K562 (cell line): ENCODE measurements at regions not wholly inside any gene's neighbourhood (a gene's known extent, or its start where the extent isn't known, plus 50 kb on each side); places are given as distances from the start of the nearest gene placed in this dataset.

ENCODE experiments used
- ATAC-seq: fragments of 200-7000 bp; cut with Tn5 transposase; 3 replicates; pipeline ENCODE4 v1.9.1; 2020; ENCODE audit warnings: moderate library complexity
- BruUV-seq: library from RNA; stranded (reverse); fragments of 400-500 nt; replicated peaks from 2 replicates; lab custom pipeline; 2021; lab: Mats Ljungman, UMichigan
- CTCF ChIA-PET: fragments of 300-600 bp; formaldehyde crosslinking; extraction: SDS; loops from one replicate; lab custom pipeline; 2021; ENCODE audit warnings: low intra/inter-chr PET ratio; lab: Yijun Ruan, JAX
- POLR2A ChIA-PET: fragments of 300-600, 350-650 bp; sonication (Branson Sonifier 250); formaldehyde crosslinking; extraction: SDS; loops from one replicate; lab custom pipeline; 2021; ENCODE audit warnings: antibody characterized with exemption, inconsistent platforms; lab: Yijun Ruan, JAX
- DNase-seq, 4 experiments: peaks; one replicate each; pipeline versions ENCODE4 v3.0.0 to v3.0.0-alpha.2; 2011 to 2018; ENCODE audit warnings: low spot score in 3 of 4, mixed read lengths in 3 of 4; ENCODE audit errors: extremely low read depth in 1 of 4
- FAIRE-seq: peaks from 2 replicates; lab custom pipeline; 2011; peaks lifted over from hg19 to GRCh38; lab: Jason Lieb, UNC
- H2AFZ ChIP-seq: 2 replicates; pipeline ENCODE4 v1.6.0; 2011; ENCODE audit warnings: low read depth, low read length, control low read depth, inconsistent platforms
- H3K27ac ChIP-seq: fragments of 200-600 bp; 3 replicates; pipeline ENCODE4 v1.8.0; 2011; ENCODE audit warnings: low read depth, mild to moderate bottlenecking, control low read depth, inconsistent platforms, low read length, moderate library complexity, mixed read lengths; ENCODE audit errors: extremely low read depth
- H3K27me3 ChIP-seq, 2 experiments: fragments of 300-600 bp in 1 of 2; 2 replicates in 1 of 2; 3 replicates in 1 of 2; pipeline versions ENCODE4 v1.6.0 to v1.8.0; 2011; ENCODE audit warnings: inconsistent platforms in 2 of 2, low read length in 2 of 2, mild to moderate bottlenecking in 1 of 2, mixed read lengths in 1 of 2, moderate library complexity in 1 of 2; ENCODE audit not compliant: control insufficient read depth in 2 of 2, insufficient read depth in 2 of 2
- H3K36me3 ChIP-seq: fragments of 300-600 bp; 3 replicates; pipeline ENCODE4 v1.8.0; 2011; ENCODE audit warnings: mild to moderate bottlenecking, low read length, inconsistent platforms; ENCODE audit not compliant: control insufficient read depth, insufficient read depth
- H3K4me1 ChIP-seq, 2 experiments: fragments of 200-600 bp in 1 of 2; replicated peaks in 1 of 2; 2 replicates in 1 of 2; 3 replicates in 1 of 2; pipeline versions ENCODE4 v1.5.1 to v1.8.0; 2011; ENCODE audit warnings: inconsistent platforms in 2 of 2, low read length in 2 of 2, mild to moderate bottlenecking in 1 of 2, mixed read lengths in 1 of 2, moderate library complexity in 1 of 2; ENCODE audit not compliant: control insufficient read depth in 2 of 2, insufficient read depth in 2 of 2
- H3K4me2 ChIP-seq: 2 replicates; pipeline ENCODE4 v1.6.1; 2011; ENCODE audit warnings: low read length, control low read depth, inconsistent platforms, mixed read lengths; ENCODE audit not compliant: insufficient read depth
- H3K4me3 ChIP-seq: fragments of 200-600 bp; sonication (generic), shearing (Covaris generic); 2 replicates; pipeline ENCODE4 v1.5.1; 2016; ENCODE audit warnings: control low read depth, inconsistent platforms
- H3K79me2 ChIP-seq: fragments of 200-600 bp; 3 replicates; pipeline ENCODE4 v1.8.0; 2011; ENCODE audit warnings: low read length, inconsistent platforms; ENCODE audit not compliant: control insufficient read depth, insufficient read depth
- H3K9ac ChIP-seq, 2 experiments: 2 replicates each; pipeline versions ENCODE4 v1.6.0 to v1.6.1; 2011; ENCODE audit warnings: low read depth in 2 of 2, low read length in 2 of 2, control low read depth in 1 of 2, inconsistent platforms in 1 of 2, mild to moderate bottlenecking in 1 of 2, mixed read lengths in 1 of 2; ENCODE audit not compliant: insufficient read depth in 1 of 2
- H3K9me1 ChIP-seq: one replicate; pipeline ENCODE4 v1.6.0; 2011; ENCODE audit warnings: inconsistent platforms, mild to moderate bottlenecking, low read length, moderate library complexity; ENCODE audit not compliant: control insufficient read depth, insufficient read depth
- H3K9me3 ChIP-seq: replicated peaks from 2 replicates; pipeline ENCODE4 v1.5.1; 2011; ENCODE audit warnings: low read depth, low read length, inconsistent platforms; ENCODE audit not compliant: control insufficient read depth, insufficient read depth
- H4K20me1 ChIP-seq: replicated peaks from 2 replicates; pipeline ENCODE4 v1.6.1; 2011; ENCODE audit warnings: low read length, inconsistent platforms, mixed read lengths; ENCODE audit not compliant: control insufficient read depth, insufficient read depth
- GATA2 ChIP-seq: sonication (generic); formaldehyde crosslinking; IDR thresholded peaks from 2 replicates; pipeline ENCODE4 v1.4.0; 2020; ENCODE audit warnings: mild to moderate bottlenecking, missing genetic modification reagents
- SETDB1 ChIP-seq: IDR thresholded peaks from one replicate; pipeline ENCODE4 v1.6.1; 2012; ENCODE audit warnings: low read length, control low read depth, inconsistent platforms
- ZNF77 ChIP-seq: fragments of 250-450 bp; sonication (Bioruptor Pico); IDR thresholded peaks from 2 replicates; pipeline ENCODE4 v1.5.0; 2020
- ZNF778 ChIP-seq: fragments of 450-650 bp; formaldehyde crosslinking; IDR thresholded peaks from 2 replicates; pipeline ENCODE4 v1.4.0; 2020; ENCODE audit warnings: mild to moderate bottlenecking, moderate library complexity
- WGBS: fragments of 100-300 bp; shearing (Covaris generic); methylation state at CpG from one replicate; pipeline ENCODE4 v1.1.6; 2016; ENCODE audit warnings: low coverage, mixed read lengths; ENCODE audit not compliant: insufficient coverage; ENCODE audit errors: missing lambda C conversion rate; 5-methylcytosine and 5-hydroxymethylcytosine counted together
- in situ Hi-C: fragments of 300-500 bp; cut with MboI; formaldehyde crosslinking; loops from 4 replicates; pipeline ENCODE4 v1.15.0; 2018; ENCODE audit warnings: inconsistent platforms, mixed read lengths
- intact Hi-C: fragments of 100-400 bp; cut with micrococcal nuclease; formaldehyde crosslinking; loops from 2 replicates; pipeline ENCODE4 v1.14.2; 2022
- TF ChIP-seq, protein P1 (sequence below): sonication (generic); formaldehyde crosslinking; IDR thresholded peaks from 2 replicates; pipeline ENCODE4 v1.8.0; 2023; ENCODE audit warnings: mild to moderate bottlenecking, missing genetic modification reagents
- TF ChIP-seq, protein P2 (sequence below): fragments of 250-450 bp; sonication (Bioruptor Pico); IDR thresholded peaks from 2 replicates; pipeline ENCODE4 v1.4.0; 2020; ENCODE audit warnings: mild to moderate bottlenecking, moderate library complexity
- TF ChIP-seq, protein P3 (sequence below), 2 experiments: fragments of 450-650 bp in 1 of 2; sonication (generic) in 1 of 2; formaldehyde crosslinking in 1 of 2; IDR thresholded peaks; 2 replicates each; pipeline versions ENCODE4 v1.7.1 to v1.9.0; 2016 to 2022; ENCODE audit warnings: inconsistent platforms in 1 of 2, mild to moderate bottlenecking in 1 of 2, missing genetic modification reagents in 1 of 2

DNA sequence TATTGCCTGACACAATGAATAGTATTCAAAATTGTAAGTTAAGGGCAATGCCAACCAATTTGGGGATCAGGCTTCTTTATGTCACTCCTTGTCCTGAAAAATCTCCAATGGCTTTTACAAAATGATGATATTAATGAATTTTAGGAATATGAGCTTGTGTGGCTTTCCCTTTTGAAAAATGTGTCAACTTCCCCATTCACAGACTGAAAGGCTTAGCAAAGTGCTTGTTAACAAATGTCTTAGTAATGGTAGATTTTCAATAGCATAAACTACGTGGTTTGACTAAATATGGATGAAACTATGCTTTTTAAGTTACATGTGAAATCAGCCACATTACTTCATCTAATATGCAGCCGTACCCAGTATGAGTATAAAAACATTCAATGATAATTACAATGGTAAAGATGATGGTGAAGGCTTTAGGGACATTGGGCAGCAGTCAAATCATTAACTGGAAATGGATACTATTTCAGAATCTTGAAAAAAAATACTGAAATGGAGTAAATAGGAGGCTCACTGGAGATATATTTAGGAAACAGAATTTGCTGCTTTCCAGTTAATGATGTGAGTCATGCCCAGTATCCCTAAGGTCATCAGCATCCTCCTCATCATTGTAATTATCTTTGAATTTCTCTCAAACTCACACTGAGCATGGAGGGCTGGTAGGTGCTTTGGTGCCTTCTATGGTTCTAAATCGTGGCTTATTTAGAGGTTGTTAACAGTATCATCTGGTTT lies 113.3 kb upstream of the ZNF608 start:
- no peak for ATAC-seq
- Histone ChIP-seq H3K79me2 (no peaks in the 10 kb centered on the region), H3K4me3 (no peak overlapping the region), H4K20me1 (no peaks in the 10 kb centered on the region), H3K27ac (no peak overlapping the region), H3K4me2 (no peak overlapping the region), H2AFZ (no peak overlapping the region), H3K4me1 (no peaks in the 10 kb centered on the region), H3K9me1 (no peaks in the 10 kb centered on the region), H3K36me3 (no peaks in the 10 kb centered on the region), H3K9me3 (no peaks in the 10 kb centered on the region), H3K27me3 (no peaks in the 10 kb centered on the region), H3K9ac (no peak overlapping the region)
- no TSS peak for BruUV-seq
- intact Hi-C loops: no loop called here
- FAIRE-seq: no peak
- CTCF ChIA-PET: no interaction called here
- POLR2A ChIA-PET: no interaction called here
- 23% methylated on average over 3 of the region's 3 CpGs for WGBS
- in situ Hi-C loops: no loop called here
- DNase-seq: no peak
- TF ChIP-seq GATA2 (CRISPR knock-in tag) (no peak), SETDB1 (no peak), ZNF77 (CRISPR knock-in tag) (no peak), ZNF778 (CRISPR knock-in tag) (no peak)
- TF ChIP-seq, protein P1, sequence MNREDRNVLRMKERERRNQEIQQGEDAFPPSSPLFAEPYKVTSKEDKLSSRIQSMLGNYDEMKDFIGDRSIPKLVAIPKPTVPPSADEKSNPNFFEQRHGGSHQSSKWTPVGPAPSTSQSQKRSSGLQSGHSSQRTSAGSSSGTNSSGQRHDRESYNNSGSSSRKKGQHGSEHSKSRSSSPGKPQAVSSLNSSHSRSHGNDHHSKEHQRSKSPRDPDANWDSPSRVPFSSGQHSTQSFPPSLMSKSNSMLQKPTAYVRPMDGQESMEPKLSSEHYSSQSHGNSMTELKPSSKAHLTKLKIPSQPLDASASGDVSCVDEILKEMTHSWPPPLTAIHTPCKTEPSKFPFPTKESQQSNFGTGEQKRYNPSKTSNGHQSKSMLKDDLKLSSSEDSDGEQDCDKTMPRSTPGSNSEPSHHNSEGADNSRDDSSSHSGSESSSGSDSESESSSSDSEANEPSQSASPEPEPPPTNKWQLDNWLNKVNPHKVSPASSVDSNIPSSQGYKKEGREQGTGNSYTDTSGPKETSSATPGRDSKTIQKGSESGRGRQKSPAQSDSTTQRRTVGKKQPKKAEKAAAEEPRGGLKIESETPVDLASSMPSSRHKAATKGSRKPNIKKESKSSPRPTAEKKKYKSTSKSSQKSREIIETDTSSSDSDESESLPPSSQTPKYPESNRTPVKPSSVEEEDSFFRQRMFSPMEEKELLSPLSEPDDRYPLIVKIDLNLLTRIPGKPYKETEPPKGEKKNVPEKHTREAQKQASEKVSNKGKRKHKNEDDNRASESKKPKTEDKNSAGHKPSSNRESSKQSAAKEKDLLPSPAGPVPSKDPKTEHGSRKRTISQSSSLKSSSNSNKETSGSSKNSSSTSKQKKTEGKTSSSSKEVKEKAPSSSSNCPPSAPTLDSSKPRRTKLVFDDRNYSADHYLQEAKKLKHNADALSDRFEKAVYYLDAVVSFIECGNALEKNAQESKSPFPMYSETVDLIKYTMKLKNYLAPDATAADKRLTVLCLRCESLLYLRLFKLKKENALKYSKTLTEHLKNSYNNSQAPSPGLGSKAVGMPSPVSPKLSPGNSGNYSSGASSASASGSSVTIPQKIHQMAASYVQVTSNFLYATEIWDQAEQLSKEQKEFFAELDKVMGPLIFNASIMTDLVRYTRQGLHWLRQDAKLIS (CRISPR knock-in tag): no peak
- TF ChIP-seq, protein P2, sequence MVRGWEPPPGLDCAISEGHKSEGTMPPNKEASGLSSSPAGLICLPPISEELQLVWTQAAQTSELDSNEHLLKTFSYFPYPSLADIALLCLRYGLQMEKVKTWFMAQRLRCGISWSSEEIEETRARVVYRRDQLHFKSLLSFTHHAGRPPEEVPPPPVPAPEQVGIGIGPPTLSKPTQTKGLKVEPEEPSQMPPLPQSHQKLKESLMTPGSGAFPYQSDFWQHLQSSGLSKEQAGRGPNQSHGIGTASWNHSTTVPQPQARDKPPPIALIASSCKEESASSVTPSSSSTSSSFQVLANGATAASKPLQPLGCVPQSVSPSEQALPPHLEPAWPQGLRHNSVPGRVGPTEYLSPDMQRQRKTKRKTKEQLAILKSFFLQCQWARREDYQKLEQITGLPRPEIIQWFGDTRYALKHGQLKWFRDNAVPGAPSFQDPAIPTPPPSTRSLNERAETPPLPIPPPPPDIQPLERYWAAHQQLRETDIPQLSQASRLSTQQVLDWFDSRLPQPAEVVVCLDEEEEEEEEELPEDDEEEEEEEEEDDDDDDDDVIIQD: no peak
- TF ChIP-seq, protein P3, sequence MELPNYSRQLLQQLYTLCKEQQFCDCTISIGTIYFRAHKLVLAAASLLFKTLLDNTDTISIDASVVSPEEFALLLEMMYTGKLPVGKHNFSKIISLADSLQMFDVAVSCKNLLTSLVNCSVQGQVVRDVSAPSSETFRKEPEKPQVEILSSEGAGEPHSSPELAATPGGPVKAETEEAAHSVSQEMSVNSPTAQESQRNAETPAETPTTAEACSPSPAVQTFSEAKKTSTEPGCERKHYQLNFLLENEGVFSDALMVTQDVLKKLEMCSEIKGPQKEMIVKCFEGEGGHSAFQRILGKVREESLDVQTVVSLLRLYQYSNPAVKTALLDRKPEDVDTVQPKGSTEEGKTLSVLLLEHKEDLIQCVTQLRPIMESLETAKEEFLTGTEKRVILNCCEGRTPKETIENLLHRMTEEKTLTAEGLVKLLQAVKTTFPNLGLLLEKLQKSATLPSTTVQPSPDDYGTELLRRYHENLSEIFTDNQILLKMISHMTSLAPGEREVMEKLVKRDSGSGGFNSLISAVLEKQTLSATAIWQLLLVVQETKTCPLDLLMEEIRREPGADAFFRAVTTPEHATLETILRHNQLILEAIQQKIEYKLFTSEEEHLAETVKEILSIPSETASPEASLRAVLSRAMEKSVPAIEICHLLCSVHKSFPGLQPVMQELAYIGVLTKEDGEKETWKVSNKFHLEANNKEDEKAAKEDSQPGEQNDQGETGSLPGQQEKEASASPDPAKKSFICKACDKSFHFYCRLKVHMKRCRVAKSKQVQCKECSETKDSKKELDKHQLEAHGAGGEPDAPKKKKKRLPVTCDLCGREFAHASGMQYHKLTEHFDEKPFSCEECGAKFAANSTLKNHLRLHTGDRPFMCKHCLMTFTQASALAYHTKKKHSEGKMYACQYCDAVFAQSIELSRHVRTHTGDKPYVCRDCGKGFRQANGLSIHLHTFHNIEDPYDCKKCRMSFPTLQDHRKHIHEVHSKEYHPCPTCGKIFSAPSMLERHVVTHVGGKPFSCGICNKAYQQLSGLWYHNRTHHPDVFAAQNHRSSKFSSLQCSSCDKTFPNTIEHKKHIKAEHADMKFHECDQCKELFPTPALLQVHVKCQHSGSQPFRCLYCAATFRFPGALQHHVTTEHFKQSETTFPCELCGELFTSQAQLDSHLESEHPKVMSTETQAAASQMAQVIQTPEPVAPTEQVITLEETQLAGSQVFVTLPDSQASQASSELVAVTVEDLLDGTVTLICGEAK (IDR thresholded peaks at IDR 0.05): no peak
- TF ChIP-seq, protein P3 (CRISPR knock-in tag; IDR thresholded peaks at IDR 0.05): no peak
